ENCODE measurements at regions not wholly inside any gene's neighbourhood (a gene's known extent, or its start where the extent isn't known, plus 50 kb on each side); places are given as distances from the start of the nearest gene placed in this dataset.

DNA sequence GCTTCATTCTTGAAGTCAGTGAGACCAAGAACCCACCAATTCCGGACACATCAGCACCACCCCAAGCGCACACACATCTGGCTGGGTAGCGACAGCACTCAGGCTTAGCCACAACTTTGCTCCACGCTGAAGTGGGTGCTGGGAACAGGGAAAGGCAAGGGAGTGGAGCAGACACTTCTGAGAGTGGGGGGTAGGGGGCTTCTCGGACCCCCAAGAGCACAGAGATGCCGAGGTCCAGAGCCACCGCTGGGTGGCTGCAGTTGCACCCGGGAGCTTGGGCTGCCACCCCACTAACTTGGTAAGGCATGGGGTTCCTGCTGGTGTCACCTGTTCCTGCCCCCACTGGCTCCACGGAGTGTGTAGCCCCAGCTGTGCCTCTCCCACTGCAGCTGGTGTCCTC is 225.3 kb upstream of the RIOK2 start:
- Mint-ChIP-seq H3K27ac (no peak overlapping the region), H3K4me3 (no peak overlapping the region), H3K36me3 (ENCODE audit: low read depth) (peaks cover 3% of the 10 kb centered on the region), H3K27me3 (no peaks in the 10 kb centered on the region), H3K9me3 (peaks cover 2% of the 10 kb centered on the region), H3K4me1 (no peaks in the 10 kb centered on the region)
- POLR2A ChIA-PET: no interaction called here
- DNase-seq (no peak), ATAC-seq (ENCODE audit: low read depth) (no peak)
- intact Hi-C loops (cut with micrococcal nuclease): no loop called here
- CTCF ChIA-PET: no interaction called here
- TF ChIP-seq, protein P1, sequence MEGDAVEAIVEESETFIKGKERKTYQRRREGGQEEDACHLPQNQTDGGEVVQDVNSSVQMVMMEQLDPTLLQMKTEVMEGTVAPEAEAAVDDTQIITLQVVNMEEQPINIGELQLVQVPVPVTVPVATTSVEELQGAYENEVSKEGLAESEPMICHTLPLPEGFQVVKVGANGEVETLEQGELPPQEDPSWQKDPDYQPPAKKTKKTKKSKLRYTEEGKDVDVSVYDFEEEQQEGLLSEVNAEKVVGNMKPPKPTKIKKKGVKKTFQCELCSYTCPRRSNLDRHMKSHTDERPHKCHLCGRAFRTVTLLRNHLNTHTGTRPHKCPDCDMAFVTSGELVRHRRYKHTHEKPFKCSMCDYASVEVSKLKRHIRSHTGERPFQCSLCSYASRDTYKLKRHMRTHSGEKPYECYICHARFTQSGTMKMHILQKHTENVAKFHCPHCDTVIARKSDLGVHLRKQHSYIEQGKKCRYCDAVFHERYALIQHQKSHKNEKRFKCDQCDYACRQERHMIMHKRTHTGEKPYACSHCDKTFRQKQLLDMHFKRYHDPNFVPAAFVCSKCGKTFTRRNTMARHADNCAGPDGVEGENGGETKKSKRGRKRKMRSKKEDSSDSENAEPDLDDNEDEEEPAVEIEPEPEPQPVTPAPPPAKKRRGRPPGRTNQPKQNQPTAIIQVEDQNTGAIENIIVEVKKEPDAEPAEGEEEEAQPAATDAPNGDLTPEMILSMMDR (IDR thresholded peaks at IDR 0.05): no peak

DNA sequence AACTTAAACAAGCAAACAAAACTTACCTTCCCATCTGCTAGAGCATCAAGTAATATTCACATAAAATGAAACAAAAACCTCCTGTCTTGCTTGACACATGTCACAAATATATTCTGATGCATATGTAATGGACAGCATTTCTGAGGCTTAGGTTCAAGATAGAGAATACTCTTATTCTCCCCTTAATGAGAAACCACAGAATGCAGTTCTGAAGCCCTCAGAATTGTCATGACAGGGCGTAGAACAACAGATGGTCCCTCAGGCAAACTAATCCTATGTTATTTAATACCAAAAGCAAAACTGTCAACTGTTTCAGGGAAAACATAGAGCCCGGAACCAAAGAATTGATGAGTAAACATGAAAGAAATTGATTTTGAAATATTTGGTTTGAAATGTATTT is 229.9 kb upstream of the RIOK2 start:
- intact Hi-C loops (cut with micrococcal nuclease): no loop called here
- no peak overlapping the region for H3K27ac Mint-ChIP-seq
- CTCF ChIA-PET: no interaction called here
- H3K4me1 Mint-ChIP-seq: no peaks in the 10 kb centered on the region
- DNase-seq: no peak
- no peak overlapping the region for H3K4me3 Mint-ChIP-seq
- H3K9me3 Mint-ChIP-seq: no peaks in the 10 kb centered on the region
- peaks cover 3% of the 10 kb centered on the region for H3K36me3 Mint-ChIP-seq (ENCODE audit: low read depth)
- no peaks in the 10 kb centered on the region for H3K27me3 Mint-ChIP-seq
- ATAC-seq (ENCODE audit: low read depth): no peak
- POLR2A ChIA-PET: no interaction called here
- TF ChIP-seq, protein P1 (IDR thresholded peaks at IDR 0.05): no peak

DNA sequence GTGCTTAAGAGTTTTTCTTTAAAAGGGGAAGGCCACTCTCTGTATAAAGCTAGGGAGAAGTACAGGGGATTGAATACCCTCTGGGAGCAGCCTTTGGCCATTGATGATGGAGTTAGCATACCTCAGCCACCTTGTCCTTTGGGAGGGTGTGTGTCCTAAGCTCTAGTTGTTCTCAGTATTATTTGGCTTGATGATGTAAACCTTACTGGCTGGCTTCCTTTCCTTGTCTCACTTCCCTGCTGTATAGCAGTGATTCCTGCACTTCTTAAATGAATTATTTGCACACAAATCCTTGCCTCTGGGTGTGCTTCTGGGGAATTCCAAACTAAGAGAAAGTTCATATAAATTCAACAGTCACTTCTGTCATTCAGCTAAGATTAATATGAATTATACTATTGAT is 234.9 kb upstream of the RIOK2 start:
- no peak overlapping the region for H3K27ac Mint-ChIP-seq
- H3K36me3 Mint-ChIP-seq (ENCODE audit: low read depth): no peaks in the 10 kb centered on the region
- no peaks in the 10 kb centered on the region for H3K4me1 Mint-ChIP-seq
- CTCF ChIA-PET: no interaction called here
- DNase-seq (no peak), ATAC-seq (ENCODE audit: low read depth) (no peak)
- no peak overlapping the region for H3K4me3 Mint-ChIP-seq
- no peaks in the 10 kb centered on the region for H3K9me3 Mint-ChIP-seq
- TF ChIP-seq, protein P1 (IDR thresholded peaks at IDR 0.05): no peak
- POLR2A ChIA-PET: no interaction called here
- intact Hi-C loops (cut with micrococcal nuclease): no loop called here
- no peaks in the 10 kb centered on the region for H3K27me3 Mint-ChIP-seq

DNA sequence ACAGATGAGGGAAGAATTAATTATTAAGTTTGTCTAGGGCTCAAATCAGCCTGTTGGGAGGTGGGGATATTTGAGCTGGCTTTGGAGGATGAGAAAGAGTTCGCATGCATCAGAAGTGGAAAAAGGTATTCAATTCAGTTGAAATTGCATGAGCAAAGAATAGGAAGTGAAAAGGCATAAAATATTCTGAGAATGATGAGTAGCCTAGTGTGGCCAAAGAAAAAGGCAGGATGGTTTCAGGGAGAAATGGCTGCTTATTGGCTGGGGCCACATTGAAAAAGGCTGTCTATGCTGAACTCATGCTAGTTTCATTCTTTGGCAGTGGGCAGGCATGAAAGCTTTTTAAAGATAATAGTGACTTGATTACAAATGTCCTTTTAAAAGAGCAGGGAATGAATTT is 235.4 kb upstream of the RIOK2 start:
- no peaks in the 10 kb centered on the region for H3K36me3 Mint-ChIP-seq (ENCODE audit: low read depth)
- no peaks in the 10 kb centered on the region for H3K9me3 Mint-ChIP-seq
- TF ChIP-seq, protein P1 (IDR thresholded peaks at IDR 0.05): no peak
- DNase-seq: no peak
- H3K4me1 Mint-ChIP-seq: no peaks in the 10 kb centered on the region
- ChIA-PET CTCF (no interaction called here), POLR2A (no interaction called here)
- H3K27ac Mint-ChIP-seq: no peak overlapping the region
- intact Hi-C loops (cut with micrococcal nuclease): no loop called here
- no peak overlapping the region for H3K4me3 Mint-ChIP-seq
- ATAC-seq (ENCODE audit: low read depth): no peak
- no peaks in the 10 kb centered on the region for H3K27me3 Mint-ChIP-seq

DNA sequence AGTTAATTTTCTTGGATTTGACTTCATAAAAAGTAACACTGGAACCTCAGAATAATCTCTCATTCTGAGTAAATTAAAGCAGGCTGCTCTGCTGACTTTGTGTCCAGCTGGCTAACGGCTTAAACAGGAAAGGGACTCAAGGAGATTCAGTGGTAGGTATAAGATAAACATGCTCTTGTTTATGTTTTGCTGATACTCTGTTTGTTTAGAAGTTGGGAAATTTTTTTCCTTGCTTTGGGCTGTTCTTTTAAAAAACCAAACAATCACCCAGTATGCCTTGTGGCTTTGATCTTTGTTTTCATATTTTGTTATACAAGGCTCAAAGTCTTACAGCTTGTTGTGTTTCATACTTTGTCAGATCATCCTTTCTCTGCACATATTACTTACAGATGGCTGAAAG is 237.6 kb upstream of the RIOK2 start:
- ChIA-PET CTCF (no interaction called here), POLR2A (no interaction called here)
- TF ChIP-seq, protein P1 (IDR thresholded peaks at IDR 0.05): no peak

More for the DNA sequence above, 237.6 kb upstream of the RIOK2 start:
- Mint-ChIP-seq H3K36me3 (ENCODE audit: low read depth) (no peaks in the 10 kb centered on the region), H3K4me1 (no peaks in the 10 kb centered on the region), H3K4me3 (no peak overlapping the region), H3K27ac (no peak overlapping the region), H3K27me3 (no peaks in the 10 kb centered on the region), H3K9me3 (no peaks in the 10 kb centered on the region)
- DNase-seq (no peak), ATAC-seq (ENCODE audit: low read depth) (no peak)
- intact Hi-C loops (cut with micrococcal nuclease): no loop called here

Measured in activated B cell treated with CpG ODN at 0.5 μM for 24 hours (primary cell).